Karpas-422 (cell line): ENCODE measurements at regions not wholly inside any gene's neighbourhood (a gene's known extent, or its start where the extent isn't known, plus 50 kb on each side); places are given as distances from the start of the nearest gene placed in this dataset.

Source experiments
- DNase-seq: peaks from one replicate; pipeline ENCODE4 v3.0.0-alpha.2; 2015
- H2AFZ ChIP-seq: fragments of 200-600 bp; sonication (generic); 2 replicates; pipeline ENCODE4 v1.6.1; 2014; ENCODE audit warnings: antibody characterized with exemption, low read length, mixed read lengths
- H3K27ac ChIP-seq: fragments of 200-600 bp; sonication (generic); 2 replicates; pipeline ENCODE4 v1.5.1; 2014; ENCODE audit warnings: mild to moderate bottlenecking, low read length, moderate library complexity
- H3K27me3 ChIP-seq: fragments of 200-600 bp; sonication (generic); 2 replicates; pipeline ENCODE4 v1.6.1; 2014; ENCODE audit warnings: low read length, mixed read lengths
- H3K36me3 ChIP-seq: fragments of 200-600 bp; sonication (generic); 2 replicates; pipeline ENCODE4 v1.6.1; 2014; ENCODE audit warnings: low read length, mixed read lengths; ENCODE audit not compliant: insufficient read depth
- H3K4me1 ChIP-seq: fragments of 200-600 bp; sonication (generic); 2 replicates; pipeline ENCODE4 v1.6.1; 2014; ENCODE audit warnings: mild to moderate bottlenecking, low read length, mixed read lengths
- H3K4me2 ChIP-seq: fragments of 200-600 bp; sonication (generic); 2 replicates; pipeline ENCODE4 v1.6.1; 2014; ENCODE audit warnings: low read length, low read depth, mild to moderate bottlenecking; ENCODE audit not compliant: poor library complexity, severe bottlenecking
- H3K4me3 ChIP-seq: fragments of 200-600 bp; sonication (generic); 2 replicates; pipeline ENCODE4 v1.5.1; 2014; ENCODE audit warnings: mild to moderate bottlenecking, antibody characterized with exemption, low read length, mixed read lengths
- H3K79me2 ChIP-seq: fragments of 200-600 bp; sonication (generic); 2 replicates; pipeline ENCODE4 v1.6.1; 2014; ENCODE audit warnings: mild to moderate bottlenecking, low read length, mixed read lengths
- H3K9ac ChIP-seq: fragments of 200-600 bp; sonication (generic); 2 replicates; pipeline ENCODE4 v1.6.0; 2014; ENCODE audit warnings: low read length
- H3K9me2 ChIP-seq: fragments of 200-600 bp; sonication (generic), shearing (Covaris generic); replicated peaks from 2 replicates; pipeline ENCODE4 v1.6.0; 2014; ENCODE audit warnings: mild to moderate bottlenecking, low read length, moderate library complexity; ENCODE audit not compliant: insufficient read depth
- H3K9me3 ChIP-seq: fragments of 300-700, 200-600 bp; sonication (generic); 2 replicates; pipeline ENCODE4 v1.6.1; 2014; ENCODE audit warnings: low read length, mixed read lengths
- H4K20me1 ChIP-seq: fragments of 200-600 bp; sonication (generic); 2 replicates; pipeline ENCODE4 v1.6.1; 2014; ENCODE audit warnings: mild to moderate bottlenecking, antibody characterized with exemption, low read length, low read depth; ENCODE audit not compliant: insufficient read depth

DNA sequence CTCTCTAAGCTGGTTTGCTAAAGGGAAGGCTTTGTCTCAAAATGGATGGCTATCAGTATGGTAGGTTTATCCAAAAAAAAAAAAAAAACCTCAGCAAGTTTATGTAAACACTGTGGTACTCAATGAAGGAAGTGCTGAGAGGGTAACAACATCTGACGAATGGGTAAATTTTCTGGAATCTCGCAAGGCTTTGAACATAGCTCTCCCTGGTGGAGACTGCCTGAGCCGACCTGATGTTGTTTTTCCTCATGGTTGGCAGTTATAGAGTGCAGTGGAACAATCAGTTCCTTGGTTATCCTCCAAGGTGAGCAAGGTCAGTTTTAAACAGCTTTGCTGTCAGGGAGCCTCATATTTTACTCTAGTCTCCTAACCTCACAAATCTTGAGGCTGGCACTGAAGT, 94.6 kb downstream of the ZPLD1 start:
- no peak for DNase-seq
- no peak overlapping the region for H2AFZ ChIP-seq
- H3K79me2 ChIP-seq = no peaks in the 10 kb centered on the region

DNA sequence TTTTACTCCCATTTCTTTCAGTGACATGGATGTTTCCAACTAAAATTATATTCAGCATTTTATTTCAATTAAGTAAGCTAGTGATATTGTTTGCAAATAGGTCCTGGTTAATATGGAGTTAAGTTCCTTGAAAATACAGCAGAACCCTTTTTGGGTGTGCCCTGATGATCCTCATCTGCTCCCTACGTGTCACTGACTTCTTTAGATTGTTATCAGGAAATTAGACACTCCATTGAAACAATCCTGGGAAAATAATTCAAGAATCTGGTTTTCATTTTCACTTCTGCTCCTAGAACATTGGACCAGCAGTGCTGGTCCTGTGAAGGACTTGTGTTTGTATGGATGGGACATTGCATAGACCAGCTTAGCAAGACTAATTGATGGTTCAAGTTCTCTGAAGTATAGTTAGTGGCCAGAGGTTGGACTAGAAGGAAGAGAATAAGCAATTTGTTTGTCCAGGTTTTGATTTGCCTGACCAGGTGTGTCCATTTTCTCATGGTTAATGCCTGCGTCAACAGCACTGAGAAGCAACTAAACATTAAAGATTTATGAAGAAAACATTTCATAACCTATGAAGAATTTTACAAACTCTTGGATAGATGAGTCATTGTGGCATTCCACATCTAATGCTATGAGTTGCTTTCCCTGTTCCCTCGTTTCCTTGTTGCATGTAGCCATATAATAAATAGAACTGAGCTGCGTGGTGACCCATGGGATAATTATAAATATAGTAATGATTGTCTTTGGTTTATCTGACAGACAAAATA, 95.8 kb downstream of the ZPLD1 start:
- H3K27me3 ChIP-seq = no peaks in the 10 kb centered on the region
- no peaks in the 10 kb centered on the region for H3K79me2 ChIP-seq
- no peak overlapping the region for H3K4me2 ChIP-seq
- no peak overlapping the region for H3K9ac ChIP-seq
- no peaks in the 10 kb centered on the region for H3K36me3 ChIP-seq
- H3K9me3 ChIP-seq = no peaks in the 10 kb centered on the region
- H4K20me1 ChIP-seq = no peaks in the 10 kb centered on the region
- no peak overlapping the region for H3K4me3 ChIP-seq
- no peak overlapping the region for H2AFZ ChIP-seq
- no peaks in the 10 kb centered on the region for H3K9me2 ChIP-seq
- no peak for DNase-seq
- no peak overlapping the region for H3K27ac ChIP-seq
- H3K4me1 ChIP-seq = no peaks in the 10 kb centered on the region

More for the DNA sequence above, 94.6 kb downstream of the ZPLD1 start:
- no peaks in the 10 kb centered on the region for H3K36me3 ChIP-seq
- H3K4me2 ChIP-seq = no peak overlapping the region
- H4K20me1 ChIP-seq = no peaks in the 10 kb centered on the region
- no peaks in the 10 kb centered on the region for H3K4me1 ChIP-seq
- no peaks in the 10 kb centered on the region for H3K9me2 ChIP-seq
- H3K9ac ChIP-seq = no peak overlapping the region
- no peaks in the 10 kb centered on the region for H3K27me3 ChIP-seq
- no peaks in the 10 kb centered on the region for H3K9me3 ChIP-seq
- H3K27ac ChIP-seq = no peak overlapping the region
- no peak overlapping the region for H3K4me3 ChIP-seq

DNA sequence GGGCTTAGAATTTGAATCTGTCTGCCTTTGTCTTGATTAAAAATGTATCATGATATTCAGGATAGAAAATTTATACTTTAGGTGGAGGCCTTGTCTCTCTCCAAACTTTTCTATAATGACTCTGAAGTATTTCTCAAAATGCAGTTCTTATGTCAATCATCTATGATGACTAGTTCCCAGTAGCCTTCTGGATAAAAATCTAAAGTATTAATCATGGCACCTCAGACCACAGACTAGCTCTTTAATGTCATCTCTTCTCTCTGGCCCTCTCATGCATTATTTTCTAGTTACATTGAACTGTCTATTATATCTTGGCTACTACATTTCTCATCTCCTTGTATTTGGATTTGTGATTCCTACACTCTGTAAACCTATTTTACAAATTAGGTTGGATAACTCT, 96.9 kb downstream of the ZPLD1 start:
- DNase-seq = no peak
- H3K27ac ChIP-seq = no peak overlapping the region
- H3K9me2 ChIP-seq = no peaks in the 10 kb centered on the region
- no peaks in the 10 kb centered on the region for H3K79me2 ChIP-seq
- H3K36me3 ChIP-seq = no peaks in the 10 kb centered on the region
- no peak overlapping the region for H2AFZ ChIP-seq
- no peaks in the 10 kb centered on the region for H3K4me1 ChIP-seq
- H3K27me3 ChIP-seq = no peaks in the 10 kb centered on the region
- no peaks in the 10 kb centered on the region for H4K20me1 ChIP-seq
- no peaks in the 10 kb centered on the region for H3K9me3 ChIP-seq
- H3K4me3 ChIP-seq = no peak overlapping the region
- H3K9ac ChIP-seq = no peak overlapping the region
- H3K4me2 ChIP-seq = no peak overlapping the region

DNA sequence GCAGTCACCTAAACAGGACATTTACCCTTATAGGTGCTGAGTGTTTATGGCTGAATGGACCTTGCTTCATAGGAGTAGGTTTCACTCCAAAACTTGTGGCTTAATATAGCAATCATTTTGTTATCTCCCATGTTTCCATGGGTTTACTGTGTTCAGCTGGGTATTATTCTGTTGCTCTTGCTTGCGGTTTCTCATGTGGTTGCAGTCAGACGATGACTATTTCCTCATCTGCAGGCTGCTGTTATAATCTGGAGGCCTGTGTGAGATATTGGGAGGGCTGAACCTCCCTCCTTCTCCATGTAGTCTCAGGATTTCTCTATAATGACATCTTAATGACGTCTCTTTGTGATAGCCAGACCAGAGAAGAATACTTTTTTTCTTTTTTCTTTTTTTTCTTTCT, 98.1 kb downstream of the ZPLD1 start:
- no peak overlapping the region for H3K4me3 ChIP-seq
- no peak overlapping the region for H3K9ac ChIP-seq
- no peaks in the 10 kb centered on the region for H3K9me2 ChIP-seq
- H3K27me3 ChIP-seq = no peaks in the 10 kb centered on the region
- no peaks in the 10 kb centered on the region for H3K36me3 ChIP-seq
- no peaks in the 10 kb centered on the region for H4K20me1 ChIP-seq
- no peak overlapping the region for H2AFZ ChIP-seq
- no peak overlapping the region for H3K27ac ChIP-seq
- no peaks in the 10 kb centered on the region for H3K4me1 ChIP-seq
- H3K4me2 ChIP-seq = no peak overlapping the region
- DNase-seq = peak; percentile 21
- no peaks in the 10 kb centered on the region for H3K79me2 ChIP-seq
- no peaks in the 10 kb centered on the region for H3K9me3 ChIP-seq

DNA sequence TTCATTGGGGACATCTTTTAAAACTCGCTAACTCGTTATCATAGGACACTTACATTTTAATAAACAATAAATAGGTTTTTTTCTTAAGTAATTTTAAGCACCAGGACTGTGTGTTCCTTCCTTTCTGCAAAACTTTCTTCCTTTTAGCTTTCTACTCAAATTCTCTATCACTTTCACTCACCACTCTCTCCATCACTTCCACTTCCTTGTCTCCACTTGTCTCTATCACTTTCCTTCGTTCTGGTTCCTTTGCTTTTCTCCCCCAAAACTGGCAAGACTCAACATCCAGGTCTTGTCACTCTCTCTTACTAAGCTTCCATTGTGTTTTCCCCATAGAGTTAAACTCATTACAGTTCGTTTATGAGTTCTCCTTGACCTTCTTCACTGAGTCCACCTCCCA, 99.0 kb downstream of the ZPLD1 start:
- H3K9ac ChIP-seq = no peak overlapping the region
- H3K79me2 ChIP-seq = no peaks in the 10 kb centered on the region
- no peaks in the 10 kb centered on the region for H3K36me3 ChIP-seq
- H3K4me2 ChIP-seq = no peak overlapping the region
- peak; percentile 30 for DNase-seq
- H3K9me2 ChIP-seq = no peaks in the 10 kb centered on the region
- no peaks in the 10 kb centered on the region for H4K20me1 ChIP-seq
- H3K9me3 ChIP-seq = no peaks in the 10 kb centered on the region
- no peak overlapping the region for H3K27ac ChIP-seq
- no peaks in the 10 kb centered on the region for H3K4me1 ChIP-seq
- H2AFZ ChIP-seq = no peak overlapping the region; the same call in 1 of the 2 replicates
- no peak overlapping the region for H3K4me3 ChIP-seq
- H3K27me3 ChIP-seq = no peaks in the 10 kb centered on the region

DNA sequence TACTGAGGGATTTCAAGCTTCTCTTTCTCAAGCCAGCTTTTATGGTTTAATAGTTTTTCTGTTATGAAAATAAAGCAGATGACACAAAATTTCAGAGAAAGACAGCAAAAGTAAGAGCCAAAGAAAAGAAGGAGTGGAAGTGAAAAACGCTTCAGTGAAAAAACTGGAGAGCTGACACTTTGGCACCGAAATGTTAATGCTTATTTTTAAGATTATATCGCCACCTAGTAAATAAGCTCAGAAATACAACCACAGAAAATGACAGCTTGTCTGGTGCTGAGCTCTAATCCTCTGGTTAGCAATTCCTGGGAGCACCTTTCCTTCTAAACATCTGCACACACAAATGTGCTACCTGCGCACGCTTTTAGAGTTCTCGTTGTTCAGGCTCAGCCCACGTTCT, 101.6 kb downstream of the ZPLD1 start:
- H3K4me3 ChIP-seq = no peak overlapping the region
- H3K4me1 ChIP-seq = no peaks in the 10 kb centered on the region
- H3K9me3 ChIP-seq = no peaks in the 10 kb centered on the region
- no peak overlapping the region for H3K4me2 ChIP-seq
- no peaks in the 10 kb centered on the region for H4K20me1 ChIP-seq
- no peaks in the 10 kb centered on the region for H3K9me2 ChIP-seq
- peak; percentile 67 for DNase-seq
- no peak overlapping the region for H3K27ac ChIP-seq
- no peaks in the 10 kb centered on the region for H3K36me3 ChIP-seq
- no peaks in the 10 kb centered on the region for H3K27me3 ChIP-seq
- no peaks in the 10 kb centered on the region for H3K79me2 ChIP-seq
- no peak overlapping the region for H2AFZ ChIP-seq
- H3K9ac ChIP-seq = no peak overlapping the region

DNA sequence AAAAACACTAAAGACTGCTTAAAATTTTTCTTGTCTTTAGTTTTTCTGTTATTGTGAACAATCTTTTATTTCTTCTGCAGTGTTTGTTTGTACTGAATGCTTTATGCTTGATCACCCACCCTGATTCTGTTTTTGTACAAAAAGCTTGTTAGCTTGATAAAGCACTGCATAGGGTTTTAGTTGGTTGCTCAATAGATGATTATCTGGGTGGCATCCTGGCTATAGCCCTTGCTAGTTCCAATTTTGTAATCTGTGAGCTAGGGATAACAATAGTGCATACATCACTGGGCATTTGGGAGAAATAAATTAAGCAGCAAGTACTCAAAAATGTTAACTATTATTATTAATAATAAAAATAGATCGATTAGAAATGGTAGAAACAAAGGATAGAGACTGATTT, 102.3 kb downstream of the ZPLD1 start:
- Histone ChIP-seq H3K27me3 (no peaks in the 10 kb centered on the region), H4K20me1 (no peaks in the 10 kb centered on the region), H3K4me3 (no peak overlapping the region), H3K4me2 (no peak overlapping the region), H3K36me3 (no peaks in the 10 kb centered on the region), H2AFZ (no peak overlapping the region), H3K27ac (no peak overlapping the region), H3K4me1 (no peaks in the 10 kb centered on the region), H3K79me2 (no peaks in the 10 kb centered on the region), H3K9me2 (no peaks in the 10 kb centered on the region), H3K9ac (no peak overlapping the region), H3K9me3 (no peaks in the 10 kb centered on the region)
- no peak for DNase-seq

DNA sequence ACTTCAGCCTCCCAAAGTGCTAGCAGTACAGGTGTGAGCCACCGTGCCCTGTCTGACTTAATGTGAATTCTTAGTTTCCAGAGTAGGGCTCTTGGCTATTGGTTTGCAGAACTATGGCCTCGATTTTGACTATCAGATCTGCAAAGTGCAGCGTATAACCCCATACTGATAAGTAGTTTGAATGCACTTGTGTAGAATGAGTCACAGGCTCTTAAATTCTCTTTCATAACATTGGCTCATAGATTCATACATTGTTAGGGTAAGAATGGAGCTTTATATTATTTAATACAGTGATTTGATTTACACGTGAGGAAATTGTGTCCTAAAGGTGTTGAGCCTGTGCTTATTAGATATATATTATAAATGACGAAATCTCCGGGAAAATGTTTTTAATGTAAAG, 109.9 kb downstream of the ZPLD1 start:
- H3K79me2 ChIP-seq = no peaks in the 10 kb centered on the region
- H3K27me3 ChIP-seq = no peaks in the 10 kb centered on the region
- no peak overlapping the region for H2AFZ ChIP-seq
- H4K20me1 ChIP-seq = no peaks in the 10 kb centered on the region
- H3K27ac ChIP-seq = no peak overlapping the region
- no peak overlapping the region for H3K4me2 ChIP-seq
- H3K4me1 ChIP-seq = no peaks in the 10 kb centered on the region
- H3K36me3 ChIP-seq = no peaks in the 10 kb centered on the region
- no peaks in the 10 kb centered on the region for H3K9me2 ChIP-seq
- no peak for DNase-seq
- H3K9ac ChIP-seq = no peak overlapping the region
- no peaks in the 10 kb centered on the region for H3K9me3 ChIP-seq
- no peak overlapping the region for H3K4me3 ChIP-seq
